Mesenchymal stem cell (in vitro differentiated cells and primary cell): ENCODE measurements at regions not wholly inside any gene's neighbourhood (a gene's known extent, or its start where the extent isn't known, plus 50 kb on each side); places are given as distances from the start of the nearest gene placed in this dataset.

Source experiments
- DNase-seq: peaks from one replicate; pipeline ENCODE4 v3.0.0-alpha.2; 2013
- H2AFZ ChIP-seq: one replicate; pipeline ENCODE4 v1.6.1; 2013; ENCODE audit warnings: low read depth, mild to moderate bottlenecking, control low read depth, inconsistent platforms, low read length, moderate library complexity
- H2AK5ac ChIP-seq: 2 replicates; pipeline ENCODE4 v1.6.1; 2013; ENCODE audit warnings: low read length, moderate library complexity, mild to moderate bottlenecking, inconsistent platforms; ENCODE audit not compliant: severe bottlenecking
- H2BK120ac ChIP-seq: one replicate; pipeline ENCODE4 v1.6.1; 2013; ENCODE audit warnings: low read depth, mild to moderate bottlenecking, inconsistent platforms, low read length, moderate library complexity
- H2BK12ac ChIP-seq, 2 experiments: one replicate each; pipeline ENCODE4 v1.6.1; 2013; ENCODE audit warnings: inconsistent platforms in 2 of 2, low read length in 2 of 2, mild to moderate bottlenecking in 2 of 2, moderate library complexity in 2 of 2, control low read depth in 1 of 2
- H2BK15ac ChIP-seq: one replicate; pipeline ENCODE4 v1.6.1; 2013; ENCODE audit warnings: mild to moderate bottlenecking, low read depth, inconsistent platforms; ENCODE audit not compliant: poor library complexity, severe bottlenecking
- H2BK5ac ChIP-seq: 2 replicates; pipeline ENCODE4 v1.6.1; 2013; ENCODE audit warnings: low read depth, mild to moderate bottlenecking, low read length, control low read depth, inconsistent platforms; ENCODE audit not compliant: poor library complexity, severe bottlenecking
- H3K14ac ChIP-seq, 2 experiments: one replicate each; pipeline ENCODE4 v1.6.1; 2013; ENCODE audit warnings: inconsistent platforms in 2 of 2, low read length in 2 of 2, control low read depth in 1 of 2, mild to moderate bottlenecking in 1 of 2, moderate library complexity in 1 of 2
- H3K18ac ChIP-seq, 2 experiments: one replicate each; pipeline ENCODE4 v1.6.1; 2013; ENCODE audit warnings: inconsistent platforms in 2 of 2, low read length in 2 of 2, control low read depth in 1 of 2, low read depth in 1 of 2, mild to moderate bottlenecking in 1 of 2
- H3K23ac ChIP-seq, 2 experiments: one replicate each; pipeline ENCODE4 v1.6.1; 2013; ENCODE audit warnings: inconsistent platforms in 2 of 2, low read length in 2 of 2, mild to moderate bottlenecking in 2 of 2, moderate library complexity in 2 of 2, control low read depth in 1 of 2
- H3K27ac ChIP-seq: 2 replicates; pipeline ENCODE4 v1.5.1; 2013; ENCODE audit warnings: mild to moderate bottlenecking, moderate library complexity, low read length, control low read depth, inconsistent platforms; ENCODE audit not compliant: poor library complexity, severe bottlenecking
- H3K27me3 ChIP-seq, 2 experiments: 2 replicates each; pipeline versions ENCODE4 v1.6.1 to v1.7.0; 2013; ENCODE audit warnings: low read length in 2 of 2, mild to moderate bottlenecking in 2 of 2, moderate library complexity in 2 of 2, control low read depth in 1 of 2, inconsistent platforms in 1 of 2; ENCODE audit not compliant: control insufficient read depth in 1 of 2, insufficient read depth in 1 of 2
- H3K36me3 ChIP-seq, 2 experiments: 2 replicates each; pipeline versions ENCODE4 v1.6.1 to v1.7.0; 2013; ENCODE audit warnings: low read length in 2 of 2, control low read depth in 1 of 2, inconsistent platforms in 1 of 2, low read depth in 1 of 2, mild to moderate bottlenecking in 1 of 2; ENCODE audit not compliant: insufficient read depth in 2 of 2, control insufficient read depth in 1 of 2
- H3K4ac ChIP-seq, 2 experiments: one replicate each; pipeline ENCODE4 v1.6.1; 2013; ENCODE audit warnings: inconsistent platforms in 2 of 2, low read length in 2 of 2, mild to moderate bottlenecking in 2 of 2, moderate library complexity in 2 of 2, control low read depth in 1 of 2, low read depth in 1 of 2
- H3K4me1 ChIP-seq: 2 replicates; pipeline ENCODE4 v1.6.1; 2013; ENCODE audit warnings: low read depth, low read length, control low read depth; ENCODE audit not compliant: control insufficient read depth, insufficient read depth
- H3K4me2 ChIP-seq: 2 replicates; pipeline ENCODE4 v1.6.1; 2013; ENCODE audit warnings: low read length, mild to moderate bottlenecking, inconsistent platforms; ENCODE audit not compliant: poor library complexity, severe bottlenecking
- H3K4me3 ChIP-seq, 2 experiments: 2 replicates each; pipeline versions ENCODE4 v1.5.1 to v1.7.0; 2013; ENCODE audit warnings: low read length in 2 of 2, mild to moderate bottlenecking in 2 of 2, control low read depth in 1 of 2, low read depth in 1 of 2; ENCODE audit not compliant: insufficient read depth in 1 of 2
- H3K79me1 ChIP-seq: replicated peaks from 2 replicates; pipeline ENCODE4 v1.6.1; 2013; ENCODE audit warnings: mild to moderate bottlenecking, control low read depth, low read length, inconsistent platforms; ENCODE audit not compliant: poor library complexity, severe bottlenecking
- H3K9ac ChIP-seq: 2 replicates; pipeline ENCODE4 v1.7.0; 2013; ENCODE audit warnings: mild to moderate bottlenecking, low read length, moderate library complexity
- H3K9me3 ChIP-seq: 2 replicates; pipeline ENCODE4 v1.7.0; 2013; ENCODE audit warnings: mild to moderate bottlenecking, low read length; ENCODE audit not compliant: control insufficient read depth
- H4K8ac ChIP-seq: one replicate; pipeline ENCODE4 v1.6.1; 2013; ENCODE audit warnings: inconsistent platforms, mild to moderate bottlenecking, low read length, moderate library complexity
- H4K91ac ChIP-seq: one replicate; pipeline ENCODE4 v1.6.1; 2013; ENCODE audit warnings: mild to moderate bottlenecking, low read length, inconsistent platforms
- WGBS: methylation state at CpG from one replicate; pipeline ENCODE4 v1.1.7; 2013; ENCODE audit warnings: mixed read lengths; 5-methylcytosine and 5-hydroxymethylcytosine counted together

GRCh38 chr22:49573109-49573765 is 254.4 kb downstream of the BRD1 start:
- H3K27ac ChIP-seq = no peak overlapping the region
- H3K79me1 ChIP-seq = no peaks in the 10 kb centered on the region
- no peak overlapping the region for H2BK15ac ChIP-seq
- no peak overlapping the region for H2BK5ac ChIP-seq
- no peak overlapping the region for H4K91ac ChIP-seq
- no peak overlapping the region for H2BK12ac ChIP-seq
- no peak overlapping the region for H3K14ac ChIP-seq
- no peaks in the 10 kb centered on the region for H3K36me3 ChIP-seq
- no peak overlapping the region for H2BK120ac ChIP-seq
- H2AK5ac ChIP-seq = no peak overlapping the region
- no peak for DNase-seq
- no peaks in the 10 kb centered on the region for H3K4me1 ChIP-seq
- no peak overlapping the region for H3K18ac ChIP-seq
- no peaks in the 10 kb centered on the region for H3K9me3 ChIP-seq
- no peak overlapping the region for H3K9ac ChIP-seq
- H3K27me3 ChIP-seq = no peaks in the 10 kb centered on the region
- H3K4ac ChIP-seq = no peak overlapping the region
- H4K8ac ChIP-seq = no peak overlapping the region
- no peak overlapping the region for H2AFZ ChIP-seq
- H3K4me3 ChIP-seq = no peak overlapping the region
- 84% methylated on average over 11 of the region's 11 CpGs for WGBS
- no peak overlapping the region for H3K4me2 ChIP-seq
- H3K23ac ChIP-seq = no peak overlapping the region

GRCh38 chr22:49571326-49571725 is 256.3 kb downstream of the BRD1 start:
- Histone ChIP-seq H3K9ac (no peak overlapping the region), H2BK15ac (no peak overlapping the region), H3K18ac (no peak overlapping the region), H3K27ac (no peak overlapping the region), H3K4me3 (no peak overlapping the region), H2BK5ac (no peak overlapping the region), H4K91ac (no peak overlapping the region), H3K4ac (no peak overlapping the region), H2BK12ac (no peak overlapping the region), H3K9me3 (no peaks in the 10 kb centered on the region), H3K27me3 (no peaks in the 10 kb centered on the region), H4K8ac (no peak overlapping the region), H3K14ac (no peak overlapping the region), H3K79me1 (no peaks in the 10 kb centered on the region), H2BK120ac (no peak overlapping the region), H3K4me1 (no peaks in the 10 kb centered on the region), H3K4me2 (no peak overlapping the region), H2AFZ (no peak overlapping the region), H3K36me3 (no peaks in the 10 kb centered on the region), H3K23ac (no peak overlapping the region), H2AK5ac (no peak overlapping the region)
- 86% methylated on average over 14 of the region's 14 CpGs for WGBS
- no peak for DNase-seq

DNA sequence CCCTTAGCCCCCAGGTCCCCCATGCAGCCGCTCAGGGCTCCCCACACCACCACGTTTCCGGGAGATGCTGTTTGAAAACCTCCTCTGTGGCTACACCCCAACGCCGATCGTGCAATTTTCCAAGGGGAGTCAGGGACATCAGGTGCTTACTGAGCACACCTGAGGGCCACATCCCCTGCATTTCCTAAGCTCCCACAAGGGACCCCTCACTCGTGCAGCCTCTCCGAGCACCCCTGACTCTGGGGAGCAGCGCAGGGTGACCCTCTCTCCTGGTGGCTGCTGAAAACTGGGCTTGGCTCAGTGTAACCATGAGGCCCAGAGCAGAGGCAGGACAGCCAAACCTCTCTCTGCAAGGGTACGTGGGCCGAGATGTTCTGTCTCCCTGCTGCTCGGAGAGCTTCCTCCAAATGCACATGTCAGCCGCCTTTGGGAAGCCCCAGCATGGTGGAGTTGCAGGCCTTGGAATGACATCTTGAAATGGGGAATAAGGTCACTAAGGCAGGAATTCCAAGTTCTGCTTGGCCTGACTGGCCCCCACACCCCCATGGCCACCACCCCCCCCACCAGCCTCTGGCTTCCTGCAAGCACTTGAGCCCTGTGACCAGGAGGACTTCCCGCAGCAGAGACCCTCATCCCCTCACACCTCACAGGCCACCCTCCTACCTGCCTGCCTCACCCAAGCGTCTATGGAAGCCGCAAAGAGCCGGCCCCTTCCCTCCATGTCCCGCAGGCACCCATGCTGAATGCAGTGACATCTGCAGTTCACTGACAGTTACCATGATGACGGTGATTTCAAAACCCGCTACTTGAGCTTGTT is 257.4 kb downstream of the BRD1 start:
- Histone ChIP-seq H2AK5ac (no peak overlapping the region), H3K4ac (no peak overlapping the region), H3K14ac (no peak overlapping the region)

GRCh38 chr22:49569286-49570031 is 258.2 kb downstream of the BRD1 start:
- Histone ChIP-seq H3K9ac (no peak overlapping the region), H4K91ac (no peak overlapping the region), H2BK5ac (no peak overlapping the region), H3K23ac (no peak overlapping the region), H3K18ac (no peak overlapping the region), H3K36me3 (no peaks in the 10 kb centered on the region), H2AFZ (no peak overlapping the region), H3K4me2 (no peak overlapping the region), H3K4ac (no peak overlapping the region), H3K27me3 (no peaks in the 10 kb centered on the region), H2BK12ac (no peak overlapping the region), H3K27ac (no peak overlapping the region), H3K14ac (no peak overlapping the region), H2AK5ac (no peak overlapping the region), H3K79me1 (no peaks in the 10 kb centered on the region), H4K8ac (no peak overlapping the region), H3K4me3 (no peak overlapping the region), H3K4me1 (no peaks in the 10 kb centered on the region), H2BK15ac (no peak overlapping the region), H3K9me3 (no peaks in the 10 kb centered on the region), H2BK120ac (no peak overlapping the region)
- WGBS = 84% methylated on average over 37 of the region's 37 CpGs
- no peak for DNase-seq

More for the DNA sequence above, 257.4 kb downstream of the BRD1 start:
- no peak overlapping the region for H2BK5ac ChIP-seq
- H3K18ac ChIP-seq = no peak overlapping the region
- no peaks in the 10 kb centered on the region for H3K79me1 ChIP-seq
- H3K36me3 ChIP-seq = no peaks in the 10 kb centered on the region
- H3K27me3 ChIP-seq = no peaks in the 10 kb centered on the region
- H2BK12ac ChIP-seq = no peak overlapping the region
- no peak overlapping the region for H3K4me3 ChIP-seq
- H3K4me1 ChIP-seq = no peaks in the 10 kb centered on the region
- no peaks in the 10 kb centered on the region for H3K9me3 ChIP-seq
- H4K91ac ChIP-seq = no peak overlapping the region
- no peak overlapping the region for H3K4me2 ChIP-seq
- H2AFZ ChIP-seq = no peak overlapping the region
- no peak overlapping the region for H2BK15ac ChIP-seq
- H3K27ac ChIP-seq = no peak overlapping the region
- H2BK120ac ChIP-seq = no peak overlapping the region
- no peak overlapping the region for H4K8ac ChIP-seq
- no peak overlapping the region for H3K9ac ChIP-seq
- WGBS = 84% methylated on average over 20 of the region's 20 CpGs
- H3K23ac ChIP-seq = no peak overlapping the region
- no peak for DNase-seq
